ENCODE measurements at regions not wholly inside any gene's neighbourhood (a gene's known extent, or its start where the extent isn't known, plus 50 kb on each side); places are given as distances from the start of the nearest gene placed in this dataset.

DNA sequence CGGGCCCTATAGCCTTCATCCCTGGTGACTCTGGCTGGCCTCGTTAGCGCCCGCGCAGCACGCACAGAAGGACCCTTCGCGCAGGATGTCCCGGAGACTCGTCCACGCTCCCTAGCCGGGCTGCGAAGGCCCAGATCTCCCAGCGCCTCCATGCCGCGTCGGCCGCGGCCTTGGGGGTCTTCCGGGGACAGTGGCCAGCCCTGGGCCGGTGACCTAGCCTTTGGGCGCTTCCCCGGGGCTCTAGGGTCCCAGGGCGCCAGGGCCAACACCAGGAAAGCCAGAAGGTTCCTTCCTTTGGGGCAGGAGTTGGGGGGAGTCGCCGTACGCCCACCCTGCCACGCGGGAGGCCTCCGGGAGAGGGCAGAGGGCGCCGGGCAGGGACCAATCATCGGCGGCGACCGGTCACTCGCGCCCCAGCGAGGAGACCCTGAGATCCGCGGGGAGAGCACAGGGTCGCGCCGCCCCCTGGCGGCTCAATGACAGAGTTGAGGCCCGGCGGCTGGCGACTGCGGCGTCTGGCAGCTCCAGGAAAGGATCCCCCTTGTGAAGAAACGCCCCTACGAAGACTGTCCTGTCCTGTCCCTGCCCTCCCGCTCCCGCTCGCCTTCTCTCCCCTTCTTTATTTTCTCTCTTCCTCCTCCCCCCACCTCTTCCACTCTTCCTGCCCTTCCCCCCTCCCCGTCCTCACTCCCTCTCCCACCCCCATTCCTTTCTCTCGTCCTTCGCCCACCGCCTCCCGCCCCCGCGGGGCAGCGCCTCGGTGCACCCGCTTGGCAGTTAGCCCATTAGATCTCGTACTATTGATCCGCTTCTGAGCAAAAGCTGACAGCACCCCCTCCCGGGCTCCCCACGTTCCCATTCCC, 62.3 kb upstream of the LBX1 start:
- TF ChIP-seq, protein P1, sequence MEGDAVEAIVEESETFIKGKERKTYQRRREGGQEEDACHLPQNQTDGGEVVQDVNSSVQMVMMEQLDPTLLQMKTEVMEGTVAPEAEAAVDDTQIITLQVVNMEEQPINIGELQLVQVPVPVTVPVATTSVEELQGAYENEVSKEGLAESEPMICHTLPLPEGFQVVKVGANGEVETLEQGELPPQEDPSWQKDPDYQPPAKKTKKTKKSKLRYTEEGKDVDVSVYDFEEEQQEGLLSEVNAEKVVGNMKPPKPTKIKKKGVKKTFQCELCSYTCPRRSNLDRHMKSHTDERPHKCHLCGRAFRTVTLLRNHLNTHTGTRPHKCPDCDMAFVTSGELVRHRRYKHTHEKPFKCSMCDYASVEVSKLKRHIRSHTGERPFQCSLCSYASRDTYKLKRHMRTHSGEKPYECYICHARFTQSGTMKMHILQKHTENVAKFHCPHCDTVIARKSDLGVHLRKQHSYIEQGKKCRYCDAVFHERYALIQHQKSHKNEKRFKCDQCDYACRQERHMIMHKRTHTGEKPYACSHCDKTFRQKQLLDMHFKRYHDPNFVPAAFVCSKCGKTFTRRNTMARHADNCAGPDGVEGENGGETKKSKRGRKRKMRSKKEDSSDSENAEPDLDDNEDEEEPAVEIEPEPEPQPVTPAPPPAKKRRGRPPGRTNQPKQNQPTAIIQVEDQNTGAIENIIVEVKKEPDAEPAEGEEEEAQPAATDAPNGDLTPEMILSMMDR (conservative IDR thresholded peaks at IDR 0.05; ENCODE audit: low read length): peak; percentile 51
- DNase-seq (ENCODE audit: low read depth): no peak
- H3K4me3 ChIP-seq (ENCODE audit: low read length): peak overlapping the region; percentile 49

DNA sequence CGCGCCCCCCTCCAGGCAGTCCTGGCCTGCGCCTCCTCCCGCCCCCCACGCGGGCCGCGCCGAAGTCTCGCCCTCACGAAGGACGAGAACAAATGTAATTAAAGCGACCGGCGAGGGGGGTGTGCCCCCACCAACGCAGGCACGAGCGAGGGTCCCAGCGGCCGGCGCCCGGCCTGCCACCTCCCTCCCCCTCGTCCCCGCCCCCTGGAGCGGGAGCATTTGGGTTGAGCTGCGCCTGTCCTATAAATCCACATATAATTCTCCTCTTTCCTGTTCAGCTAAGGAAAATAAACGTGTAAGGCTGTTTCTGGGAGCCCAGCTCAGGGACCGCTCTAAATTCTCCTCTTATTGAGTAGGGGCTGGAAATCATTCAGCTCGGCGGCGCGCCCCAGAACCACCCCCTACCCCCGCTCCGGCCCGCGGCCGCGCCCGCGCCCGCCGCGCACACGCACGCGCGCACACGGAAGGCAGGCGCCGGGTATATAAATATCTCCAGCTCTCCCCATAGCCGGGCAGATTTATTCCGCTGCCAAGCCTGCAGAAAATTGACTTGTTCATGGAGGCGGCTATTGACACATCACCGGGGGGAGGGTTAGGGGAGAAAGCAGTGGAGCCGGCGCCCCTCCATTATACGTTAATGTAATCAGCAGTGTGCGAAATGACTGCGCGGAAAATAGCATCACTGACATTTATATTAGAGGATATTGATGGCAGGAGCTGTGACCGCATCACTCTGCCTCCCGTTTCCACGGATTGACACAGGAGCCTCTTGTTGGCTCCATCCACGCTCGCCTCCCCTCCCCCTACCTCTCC, 61.6 kb upstream of the BTRC start:
- DNase-seq (ENCODE audit: low read depth): no peak
- peak overlapping the region; percentile 49 for H3K4me3 ChIP-seq (ENCODE audit: low read length)
- TF ChIP-seq, protein P1 (conservative IDR thresholded peaks at IDR 0.05; ENCODE audit: low read length): no peak

DNA sequence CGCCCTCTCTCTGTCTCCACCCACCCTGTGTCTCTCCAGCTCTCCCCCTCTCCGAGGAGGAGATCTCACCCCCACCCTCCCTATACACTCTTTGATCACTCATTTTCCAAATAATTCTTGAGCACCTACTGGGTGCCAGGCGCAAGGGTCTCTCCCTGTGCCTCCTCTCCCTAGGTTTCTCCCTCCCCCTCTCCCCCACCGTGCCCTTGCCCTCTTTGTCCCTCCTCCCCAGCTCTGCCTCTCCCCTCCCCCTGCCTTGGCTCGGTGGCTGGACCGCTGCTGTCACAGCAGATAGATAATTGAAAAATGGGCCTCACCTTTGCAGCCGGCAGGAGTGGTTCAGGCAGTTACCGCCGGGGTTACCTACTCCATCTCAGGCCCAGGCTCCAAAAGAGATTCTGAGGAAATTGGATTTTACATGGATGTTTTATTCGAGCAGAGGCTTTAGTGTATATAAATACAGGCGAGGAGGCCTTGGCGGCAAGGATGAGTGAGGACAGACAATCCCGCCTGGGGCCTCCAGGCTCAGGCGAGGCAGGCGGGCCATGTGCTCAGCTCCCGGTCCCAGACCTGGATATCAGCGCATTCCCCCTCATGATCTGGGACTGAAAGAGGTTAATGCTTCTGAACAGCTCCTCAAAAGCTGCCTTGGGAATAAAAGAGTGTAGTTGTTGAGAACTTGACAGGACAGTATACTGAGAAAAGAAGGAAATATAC, 60.8 kb upstream of the BTRC start:
- H3K4me3 ChIP-seq (ENCODE audit: low read length): no peak overlapping the region
- TF ChIP-seq, protein P1 (conservative IDR thresholded peaks at IDR 0.05; ENCODE audit: low read length): no peak

DNA sequence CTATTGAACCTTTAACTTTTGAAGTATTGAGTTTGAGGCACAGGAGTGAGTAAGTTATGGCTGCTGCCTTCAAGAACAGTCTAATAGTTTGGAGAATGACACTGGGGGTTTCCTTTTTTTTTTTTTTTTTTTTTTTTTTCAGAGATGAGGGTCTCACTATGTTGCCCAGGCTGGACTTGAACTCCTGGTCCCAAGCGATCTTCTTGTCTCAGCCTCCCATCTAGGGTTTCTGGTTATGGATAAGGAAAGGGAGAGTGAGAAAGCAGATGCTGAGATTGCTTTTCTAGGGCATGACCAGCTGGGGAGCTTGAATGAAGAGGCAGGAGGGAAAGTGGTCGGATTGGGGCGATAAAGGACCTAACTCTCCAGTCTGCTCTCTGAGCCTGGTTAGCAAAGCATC, 59.9 kb upstream of the BTRC start:
- TF ChIP-seq, protein P1 (conservative IDR thresholded peaks at IDR 0.05; ENCODE audit: low read length): no peak
- no peak for DNase-seq (ENCODE audit: low read depth)
- no peak overlapping the region for H3K4me3 ChIP-seq (ENCODE audit: low read length)

More for the DNA sequence above, 60.8 kb upstream of the BTRC start:
- DNase-seq (ENCODE audit: low read depth): no peak

DNA sequence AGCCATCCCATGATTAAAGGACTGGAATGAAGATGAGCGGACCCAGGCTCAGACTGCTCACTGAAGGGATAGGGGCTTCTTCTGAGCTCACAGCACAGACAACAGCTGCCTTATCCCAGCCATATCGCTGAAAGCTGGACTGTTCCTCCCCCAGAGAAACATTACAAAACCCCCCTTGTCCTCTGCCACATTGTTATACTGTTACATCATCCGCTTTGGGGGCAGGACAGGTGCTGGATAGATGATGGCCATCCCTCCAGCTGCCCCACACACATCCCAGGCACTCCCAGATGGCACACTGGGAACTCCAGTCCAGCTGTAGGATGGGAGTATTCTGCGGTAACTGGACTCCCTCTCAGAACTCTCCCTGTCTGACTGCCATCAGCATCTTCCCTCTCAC, 58.7 kb upstream of the BTRC start:
- TF ChIP-seq, protein P1 (conservative IDR thresholded peaks at IDR 0.05; ENCODE audit: low read length): no peak
- DNase-seq (ENCODE audit: low read depth): no peak

DNA sequence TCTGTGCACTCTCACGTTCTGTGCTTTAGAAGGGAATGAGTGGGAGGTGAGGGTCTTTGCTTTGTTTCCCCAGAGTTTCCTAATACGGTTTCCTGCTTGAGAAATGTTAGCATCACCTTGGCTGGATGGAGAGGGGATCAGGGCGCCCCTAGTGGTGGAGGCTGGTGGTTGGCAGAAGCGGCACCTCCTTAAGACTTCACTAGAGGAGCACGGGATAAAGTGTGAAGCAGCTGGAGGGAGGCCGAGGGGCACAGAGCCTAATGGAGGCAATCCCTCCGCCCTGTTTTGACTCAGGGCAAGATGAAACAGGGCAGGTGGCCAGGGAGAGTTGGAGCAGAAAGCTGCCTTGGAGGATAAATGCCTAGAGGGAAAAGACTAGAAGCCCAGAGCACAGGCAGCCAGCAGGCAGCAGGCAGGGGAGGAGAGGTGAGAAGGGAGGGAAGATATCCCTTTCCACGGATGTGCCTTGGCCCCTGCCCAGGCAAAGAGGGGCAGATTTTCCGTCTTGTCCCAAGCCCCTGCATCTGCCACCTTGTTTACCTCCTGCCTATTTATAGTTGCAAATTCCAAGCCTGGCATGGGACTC, 56.0 kb upstream of the BTRC start:
- TF ChIP-seq, protein P1 (conservative IDR thresholded peaks at IDR 0.05; ENCODE audit: low read length): peak; percentile 80
- peak; percentile 35 for DNase-seq (ENCODE audit: low read depth)

More for the DNA sequence above, 58.7 kb upstream of the BTRC start:
- H3K4me3 ChIP-seq (ENCODE audit: low read length): no peak overlapping the region

More for the DNA sequence above, 56.0 kb upstream of the BTRC start:
- H3K4me3 ChIP-seq (ENCODE audit: low read length): no peak overlapping the region

Data from AG10803 (cell line).